SKM-1 treated with dmso at 0.1 percent for 144 hours (cell line): ENCODE measurements at regions not wholly inside any gene's neighbourhood (a gene's known extent, or its start where the extent isn't known, plus 50 kb on each side); places are given as distances from the start of the nearest gene placed in this dataset.
"Not testable (repeated sequence)": the region's sequence is repeated elsewhere in the genome, so short reads cannot be mapped to it uniquely, and the experiment has no call there.

Source experiments
- DNase-seq: peaks from one replicate; lab custom pipeline; 2025; ENCODE audit not compliant: unreplicated experiment; lab: John Stamatoyannopoulos, UW

- not testable (repeated sequence) for DNase-seq
Measured at GRCh38 chr2:65747875-65748274, 315.5 kb upstream of the SPRED2 start.

DNA sequence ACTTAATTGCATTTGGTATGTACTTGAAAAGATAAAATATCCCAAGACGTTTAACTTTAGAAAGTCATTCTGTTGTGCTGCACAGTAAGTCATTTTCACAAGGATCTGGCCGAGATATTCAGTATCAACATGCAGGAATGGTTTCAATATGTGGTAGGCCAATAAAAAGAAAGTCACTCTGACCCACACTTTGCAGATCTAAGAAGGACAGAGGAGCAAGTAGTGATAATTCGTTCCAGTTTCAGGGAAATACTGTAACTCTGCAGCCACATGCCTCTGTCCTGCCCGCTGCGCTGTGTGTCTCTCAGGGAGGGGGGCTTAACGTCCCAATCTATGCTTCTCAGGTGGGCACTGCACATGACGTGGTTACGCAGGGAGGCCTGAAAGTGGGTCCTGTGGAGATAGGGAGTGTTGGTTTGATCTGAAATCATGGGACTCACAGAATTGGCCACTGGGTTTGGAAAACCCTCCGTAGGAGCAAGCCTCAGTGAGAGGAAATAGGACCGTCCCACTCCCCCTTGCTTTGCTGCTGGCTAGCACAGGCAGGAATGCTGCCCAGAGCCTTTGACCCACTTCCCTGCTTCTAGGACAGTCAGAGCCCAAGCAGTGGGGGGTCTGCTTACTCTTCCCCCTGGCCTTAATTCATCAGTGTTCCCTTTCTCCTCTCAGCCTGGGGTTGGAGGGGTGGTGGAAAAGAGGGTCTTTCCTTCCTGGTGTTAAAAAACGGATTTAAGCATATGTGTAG lies 314.7 kb upstream of the SPRED2 start:
- no peak for DNase-seq

DNA sequence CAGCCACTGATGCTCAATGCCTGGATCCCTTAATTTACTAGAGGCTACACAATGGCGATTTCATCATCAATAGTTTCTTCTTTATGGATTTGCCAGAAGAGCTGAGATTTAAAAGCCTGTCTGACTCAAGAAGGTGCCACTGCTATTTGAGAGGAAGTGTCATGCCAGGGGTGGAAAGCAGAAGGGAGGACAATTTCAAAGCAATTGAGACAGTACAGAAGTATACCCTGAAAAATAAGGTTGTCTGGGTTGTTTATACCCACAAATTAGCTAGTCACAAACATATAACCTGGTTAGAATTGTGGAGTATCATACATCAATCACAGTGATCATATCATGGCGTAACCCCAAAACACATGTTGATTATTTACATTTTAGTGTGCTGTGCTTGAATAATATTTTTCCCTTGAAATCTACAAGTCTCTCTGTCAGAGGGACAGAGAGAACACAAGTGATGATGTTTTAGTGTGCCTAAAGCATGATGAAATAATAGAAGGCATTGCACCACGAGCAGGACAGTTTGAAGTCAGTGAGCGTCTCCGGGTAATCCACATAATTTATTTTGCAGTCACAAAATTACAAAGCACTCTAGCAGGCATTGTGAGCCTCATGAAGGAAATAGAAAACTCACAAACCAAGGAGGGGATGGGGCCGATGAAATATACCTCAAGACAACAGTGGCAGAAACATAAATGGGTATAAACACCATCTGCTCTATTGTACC lies 312.2 kb upstream of the SPRED2 start:
- DNase-seq, result no peak

DNA sequence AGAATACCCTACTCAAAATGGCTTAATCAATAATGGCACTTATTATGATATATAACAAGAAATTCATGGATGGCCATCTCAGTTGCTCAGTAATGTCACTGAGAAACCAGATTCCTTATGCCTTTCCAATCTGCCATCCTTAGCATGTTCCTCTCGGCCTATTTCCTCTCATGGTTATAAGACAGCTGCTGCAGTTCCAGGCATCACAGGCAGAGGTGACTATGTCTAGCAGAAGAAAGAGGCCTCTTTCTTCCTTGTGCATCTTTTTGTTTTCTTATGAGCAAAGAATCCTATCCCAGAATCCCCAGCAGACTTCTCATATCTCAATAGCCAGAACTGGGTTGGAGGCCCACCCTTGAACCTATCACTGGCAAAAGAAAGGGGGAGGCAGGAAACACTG lies 310.6 kb upstream of the SPRED2 start:
- no peak for DNase-seq

DNA sequence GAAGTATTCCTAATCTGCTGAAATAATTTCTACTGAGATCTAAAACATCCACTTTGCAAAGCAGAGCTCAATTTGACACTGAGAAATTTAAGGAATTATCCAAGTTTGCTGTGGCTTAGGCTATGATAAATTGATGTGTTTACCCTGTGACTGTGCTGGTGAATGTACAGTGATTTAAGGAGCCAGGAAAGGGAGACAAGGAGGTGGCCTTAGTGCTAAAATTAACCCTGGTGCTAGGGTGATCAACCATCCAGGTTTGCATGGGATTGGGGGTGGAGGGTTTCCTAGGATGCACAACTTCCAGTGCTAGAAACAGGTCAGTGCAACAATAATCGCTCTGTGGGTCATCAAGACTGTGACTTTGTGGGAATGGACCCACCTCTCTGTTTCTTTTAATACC lies 307.5 kb upstream of the SPRED2 start:
- no peak for DNase-seq

DNA sequence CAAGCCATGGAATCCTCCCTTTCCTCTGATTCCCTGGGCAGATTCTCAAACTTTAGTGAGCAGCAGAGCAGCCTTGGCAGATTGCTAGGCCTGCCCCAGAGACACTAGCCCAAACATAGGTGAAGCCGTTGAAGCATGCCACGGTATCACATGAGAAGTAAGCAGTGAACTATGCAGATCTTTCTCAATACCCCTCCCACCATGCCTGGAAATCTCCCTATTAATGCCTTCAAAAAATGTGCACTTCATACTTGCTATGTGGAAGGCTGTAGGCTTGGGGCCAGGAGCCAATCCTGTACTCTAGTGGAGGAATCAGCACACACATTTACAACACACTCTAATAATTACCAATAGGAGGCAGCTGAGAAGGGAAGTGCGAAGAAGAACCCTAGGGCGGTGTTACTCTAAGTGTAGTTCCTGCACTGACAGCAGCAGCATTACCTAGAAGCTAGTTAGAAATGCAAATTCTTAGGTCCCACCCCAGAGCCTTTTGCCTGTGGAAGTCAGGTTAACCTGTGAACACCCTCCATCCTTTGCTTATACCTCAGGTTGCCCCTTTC lies 305.1 kb upstream of the SPRED2 start:
- no peak for DNase-seq

DNA sequence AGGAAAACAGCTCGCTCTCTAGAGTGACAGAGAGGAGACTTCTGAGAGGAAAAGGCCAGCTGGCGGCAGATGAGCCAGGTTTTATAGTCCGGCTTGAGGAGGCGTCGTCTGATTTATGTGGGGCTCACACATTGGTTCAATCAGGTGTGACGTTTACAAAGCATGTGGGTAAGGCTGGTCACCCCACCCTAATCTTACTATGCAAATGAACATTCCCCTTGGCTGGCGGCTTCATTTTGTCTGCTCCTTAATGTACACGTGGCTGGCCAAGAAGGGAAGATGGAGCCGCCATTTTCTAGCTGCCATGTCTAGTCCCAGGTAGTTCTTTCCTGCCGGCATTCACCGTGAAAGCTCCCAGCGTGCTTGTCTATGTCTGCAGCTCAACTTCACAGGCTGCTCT lies 299.1 kb upstream of the SPRED2 start:
- DNase-seq, result no peak

- DNase-seq, result no peak
Measured at GRCh38 chr2:65730186-65730585, 297.8 kb upstream of the SPRED2 start.

- DNase-seq, result no peak
Measured at GRCh38 chr2:65729246-65729645, 296.8 kb upstream of the SPRED2 start.

GRCh38 chr2:65728477-65729180 lies 296.2 kb upstream of the SPRED2 start:
- no peak for DNase-seq

- DNase-seq, result no peak
Measured at GRCh38 chr2:65727816-65728215, 295.4 kb upstream of the SPRED2 start.

- DNase-seq, result no peak
Measured at GRCh38 chr2:65727381-65727780, 295.0 kb upstream of the SPRED2 start.

GRCh38 chr2:65724752-65725151 lies 292.4 kb upstream of the SPRED2 start:
- no peak for DNase-seq

DNA sequence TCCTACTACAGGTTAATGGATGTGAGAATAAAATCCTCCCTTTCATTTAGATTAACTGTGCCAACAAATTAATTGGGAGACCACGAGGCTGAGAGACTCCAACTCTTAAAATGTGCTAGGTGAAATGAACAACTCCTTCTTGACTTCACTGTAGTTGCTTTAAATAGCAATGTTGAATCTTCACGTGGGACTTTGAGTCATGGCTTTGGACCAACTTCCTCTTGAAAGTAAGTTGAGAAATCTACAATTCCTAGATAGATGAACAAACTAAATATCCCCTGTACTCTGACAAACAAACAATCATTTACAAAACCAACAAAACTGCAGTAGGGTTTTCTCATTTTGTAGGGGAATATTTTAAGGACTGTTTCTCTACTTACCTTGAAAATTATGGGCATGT lies 291.9 kb upstream of the SPRED2 start:
- no peak for DNase-seq

DNA sequence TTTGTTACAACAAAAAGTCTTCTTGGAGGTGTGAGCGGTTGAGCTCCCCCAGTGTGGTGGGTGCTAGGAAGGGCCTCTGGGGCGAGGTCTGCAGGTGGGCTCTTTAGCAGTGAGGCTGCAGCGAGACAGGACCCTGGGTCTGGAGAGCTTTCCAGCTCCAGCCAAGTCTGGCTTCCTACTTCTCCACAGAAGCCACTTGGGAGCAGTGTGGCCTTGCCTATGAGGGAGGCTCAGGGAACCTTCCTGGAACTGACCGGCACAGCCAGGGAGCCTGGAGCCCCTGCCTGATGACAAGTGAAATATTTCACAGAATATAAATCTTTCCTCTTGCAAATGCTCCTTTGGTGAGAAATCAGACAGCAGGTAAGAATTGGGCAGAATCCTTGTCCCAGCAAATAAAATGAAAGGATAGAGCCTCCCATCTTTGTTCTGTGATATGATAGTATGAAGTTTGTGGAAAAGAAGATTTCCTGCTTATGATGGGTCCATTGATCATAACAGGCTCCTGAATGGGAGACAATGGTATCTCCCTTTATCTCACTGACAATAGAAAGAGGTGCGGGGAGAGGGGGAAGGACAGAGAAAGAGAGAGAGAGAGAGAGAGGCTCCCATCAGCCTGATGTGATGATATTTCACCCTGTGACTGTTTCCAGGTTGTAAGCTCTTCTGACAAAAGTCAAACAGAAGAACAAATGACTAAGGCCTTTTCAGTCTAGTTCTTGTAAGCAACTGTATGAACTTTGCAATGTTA lies 289.8 kb upstream of the SPRED2 start:
- DNase-seq, result no peak

- DNase-seq, result no peak
Measured at GRCh38 chr2:65716698-65717097, 284.3 kb upstream of the SPRED2 start.

GRCh38 chr2:65715323-65715722 lies 282.9 kb upstream of the SPRED2 start:
- DNase-seq, result no peak

DNA sequence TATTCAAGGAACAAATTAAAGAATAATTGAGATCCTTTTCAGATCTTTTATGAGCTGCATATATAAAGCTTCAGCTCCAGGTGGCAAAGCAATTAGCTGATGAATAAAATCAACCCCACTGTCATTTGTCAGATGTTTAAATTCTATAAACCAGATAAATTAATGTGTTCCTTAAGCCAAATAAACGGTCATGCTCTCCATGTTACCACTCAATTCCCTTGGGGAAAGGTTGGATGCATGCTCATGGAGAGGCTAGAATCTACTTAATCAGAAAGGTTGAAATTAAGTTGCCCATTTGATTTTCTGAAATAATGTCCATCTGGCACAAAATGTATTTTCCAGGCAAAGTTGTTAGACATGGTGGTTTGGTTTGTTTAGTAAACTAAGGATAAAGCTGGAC lies 282.5 kb upstream of the SPRED2 start:
- no peak for DNase-seq

GRCh38 chr2:65711863-65712262 lies 279.5 kb upstream of the SPRED2 start:
- no peak for DNase-seq

DNA sequence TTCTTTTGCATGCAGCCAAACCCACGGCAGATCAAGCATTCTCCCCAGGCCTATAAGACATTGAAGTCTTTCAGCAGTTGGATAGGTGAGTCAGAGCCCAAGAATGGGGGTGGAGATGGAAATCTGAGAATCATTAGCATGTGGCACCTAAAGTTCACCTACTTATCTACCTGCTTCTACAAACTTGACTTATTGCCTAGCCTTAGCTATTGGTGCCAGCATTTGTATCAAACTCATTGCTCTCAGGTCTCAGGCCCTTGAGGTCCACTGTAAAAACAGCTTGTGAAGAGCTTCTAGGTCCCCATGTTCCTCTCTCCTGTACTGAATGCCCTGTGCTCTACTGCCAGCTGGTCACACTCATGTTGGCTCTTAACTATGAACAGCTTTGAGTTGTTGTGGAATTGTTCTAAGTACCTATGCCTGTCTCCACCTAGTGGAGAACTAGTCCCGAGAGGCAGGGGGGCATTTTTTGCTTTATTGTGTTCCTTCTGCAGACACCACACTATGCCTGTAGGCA lies 278.4 kb upstream of the SPRED2 start:
- no peak for DNase-seq

DNA sequence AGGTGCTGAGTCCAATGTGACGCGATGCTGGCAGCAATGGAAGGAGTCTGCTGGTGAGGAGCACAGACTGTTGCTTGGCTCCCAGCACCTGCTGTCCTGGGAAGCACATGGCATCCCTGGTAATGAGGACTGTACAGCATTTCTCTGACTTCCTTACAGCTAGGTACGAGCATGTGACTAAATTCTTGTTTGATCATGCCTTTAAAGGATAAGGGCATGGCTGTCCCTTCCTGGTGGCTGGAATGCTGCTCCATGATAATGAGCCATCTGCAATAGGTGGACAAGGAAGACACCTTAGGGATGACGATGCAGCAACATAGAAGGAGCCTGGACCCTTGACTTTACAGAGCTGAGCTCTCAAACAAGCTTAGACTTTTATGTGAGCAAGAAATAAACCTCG lies 278.0 kb upstream of the SPRED2 start:
- DNase-seq, result no peak
